Psoas muscle (tissue), 7 donors: ENCODE measurements at regions not wholly inside any gene's neighbourhood (a gene's known extent, or its start where the extent isn't known, plus 50 kb on each side); places are given as distances from the start of the nearest gene placed in this dataset.
"Not testable (repeated sequence)": the region's sequence is repeated elsewhere in the genome, so short reads cannot be mapped to it uniquely, and the experiment has no call there.

Experiments
- ATAC-seq, 4 donors: fragments of 200-7000 bp; cut with Tn5 transposase; one replicate each; pipeline ENCODE4 v1.9.1; 2020; ENCODE audit warnings: moderate library complexity in 3 of 4, mild to moderate bottlenecking in 2 of 4
- DNase-seq, 2 donors: peaks; one replicate each; pipeline ENCODE4 v3.0.0-alpha.2; 2020
- H3K27ac ChIP-seq: fragments of 200-600 bp; one replicate; pipeline ENCODE4 v1.8.0; 2022
- H3K27me3 ChIP-seq, 3 donors: fragments of 200-600 bp in 1 of 3; one replicate each; pipeline versions ENCODE4 v1.6.1 to v1.8.0; 2013 to 2022; ENCODE audit warnings: low read length in 2 of 3, mild to moderate bottlenecking in 2 of 3, moderate library complexity in 1 of 3; ENCODE audit not compliant: insufficient read depth in 3 of 3
- H3K36me3 ChIP-seq, 2 donors: fragments of 200-600 bp in 1 of 2; one replicate each; pipeline versions ENCODE4 v1.6.1 to v1.8.0; 2013 to 2022; ENCODE audit warnings: low read depth in 1 of 2, mild to moderate bottlenecking in 1 of 2, moderate library complexity in 1 of 2; ENCODE audit not compliant: insufficient read depth in 1 of 2
- H3K4me1 ChIP-seq: fragments of 200-600 bp; one replicate; pipeline ENCODE4 v1.8.0; 2022
- H3K4me3 ChIP-seq: fragments of 200-600 bp; one replicate; pipeline ENCODE4 v1.8.0; 2022; ENCODE audit warnings: mild to moderate bottlenecking
- H3K9me3 ChIP-seq: fragments of 200-600 bp; one replicate; pipeline ENCODE4 v1.8.0; 2022
- CTCF ChIP-seq: fragments of 200-600 bp; IDR thresholded peaks from one replicate; pipeline ENCODE4 v1.8.0; 2022; ENCODE audit warnings: antibody characterized with exemption
- WGBS, 3 donors: extraction: QIAGEN DNeasy Blood & Tissue Kit; methylation state at CpG; one replicate each; pipeline versions ENCODE4 v1.1.6 to v1.1.7; 2013; 5-methylcytosine and 5-hydroxymethylcytosine counted together
- intact Hi-C, 2 donors: fragments of 100-400 bp; cut with DNase I; formaldehyde crosslinking; loops; one replicate each; pipeline versions ENCODE4 v1.11.0 to v1.14.2; 2022
- donor health status: healthy with polysubstance abuse.
- donor health status: DM: no; HTN: no; CAD: no; lungs with moderate emphysema.
- donor health status: Bipolar disorder and iron deficiency.
- donor health status: healthy.
- donor health status: DM: yes; HTN: yes; CAD: no.
- donor health status: DM: no; HTN: no; CAD: no.
- donor health status: DM: yes; HTN: yes; CAD: no.

GRCh38 chr5:143921525-143922311, 109.8 kb downstream of the HMHB1 start:
- no peaks in the 10 kb centered on the region for H3K9me3 ChIP-seq
- WGBS, 3 donors, result 64 to 76% (median 71%) methylated on average over 1 of the region's 1 CpG
- H3K4me1 ChIP-seq, result peaks cover 7% of the 10 kb centered on the region
- peak overlapping the region; percentile 25 for H3K27ac ChIP-seq
- peak; percentile 43 to 71 (median 58) for ATAC-seq
- H3K4me3 ChIP-seq, result no peak overlapping the region
- no peak for DNase-seq
- intact Hi-C loops, result no loop called here
- no peaks in the 10 kb centered on the region for H3K27me3 ChIP-seq
- no peak for TF ChIP-seq CTCF
- no peaks in the 10 kb centered on the region for H3K36me3 ChIP-seq

GRCh38 chr5:143922718-143923117, 110.8 kb downstream of the HMHB1 start:
- WGBS, 3 donors, result 19 to 50% (median 32%) methylated on average over 2 of the region's 2 CpGs
- DNase-seq, result peak in 1 of 2 donors; percentile 8
- H3K27ac ChIP-seq, result peak overlapping the region; percentile 25

GRCh38 chr5:143923634-143924266, 111.8 kb downstream of the HMHB1 start:
- Histone ChIP-seq H3K9me3 (no peaks in the 10 kb centered on the region), H3K36me3 (no peaks in the 10 kb centered on the region), H3K27ac (no peak overlapping the region), H3K27me3 (no peaks in the 10 kb centered on the region), H3K4me3 (no peak overlapping the region), H3K4me1 (peaks cover 7% of the 10 kb centered on the region)
- ATAC-seq (no peak), DNase-seq (no peak)
- intact Hi-C loops, result no loop called here
- TF ChIP-seq CTCF, result no peak
- 81 to 87% (median 82%) methylated on average over 6 of the region's 6 CpGs for WGBS, 3 donors

More at GRCh38 chr5:143922718-143923117, 110.8 kb downstream of the HMHB1 start:
- no peak for TF ChIP-seq CTCF
- intact Hi-C loops, result no loop called here
- Histone ChIP-seq H3K4me1 (peaks cover 7% of the 10 kb centered on the region), H3K36me3 (no peaks in the 10 kb centered on the region), H3K9me3 (no peaks in the 10 kb centered on the region), H3K27me3 (no peaks in the 10 kb centered on the region), H3K4me3 (no peak overlapping the region)
- ATAC-seq, result peak; percentile 77 to 91 (median 86)

- Histone ChIP-seq H3K36me3 (no peaks in the 10 kb centered on the region), H3K4me1 (peaks cover 7% of the 10 kb centered on the region), H3K9me3 (no peaks in the 10 kb centered on the region), H3K27ac (no peak overlapping the region), H3K27me3 (no peaks in the 10 kb centered on the region), H3K4me3 (no peak overlapping the region)
- WGBS, 3 donors, result 68 to 80% (median 73%) methylated on average over 4 of the region's 4 CpGs
- no peak for ATAC-seq
- DNase-seq, result no peak
- no peak for TF ChIP-seq CTCF
- intact Hi-C loops, result no loop called here
Observed at GRCh38 chr5:143924311-143924978, 112.5 kb downstream of the HMHB1 start.

- H3K9me3 ChIP-seq, H3K4me1 ChIP-seq, intact Hi-C loops, DNase-seq, H3K4me3 ChIP-seq, H3K27ac ChIP-seq, H3K36me3 ChIP-seq, H3K27me3 ChIP-seq, ATAC-seq: not testable (repeated sequence)
- WGBS, 3 donors, result 89 to 99% (median 90%) methylated on average over 3 of the region's 3 CpGs
Observed at GRCh38 chr5:143924979-143925325, 113.0 kb downstream of the HMHB1 start.
